SKM-1 (cell line): ENCODE measurements at regions not wholly inside any gene's neighbourhood (a gene's known extent, or its start where the extent isn't known, plus 50 kb on each side); places are given as distances from the start of the nearest gene placed in this dataset.
A peak's percentile ranks its signal among the peaks of the same experiment; 100 is the strongest.
"Not testable (repeated sequence)": the region's sequence is repeated elsewhere in the genome, so short reads cannot be mapped to it uniquely, and the experiment has no call there.

ENCODE experiments used
- DNase-seq: peaks from one replicate; lab custom pipeline; 2025; ENCODE audit not compliant: unreplicated experiment; lab: John Stamatoyannopoulos, UW

DNA sequence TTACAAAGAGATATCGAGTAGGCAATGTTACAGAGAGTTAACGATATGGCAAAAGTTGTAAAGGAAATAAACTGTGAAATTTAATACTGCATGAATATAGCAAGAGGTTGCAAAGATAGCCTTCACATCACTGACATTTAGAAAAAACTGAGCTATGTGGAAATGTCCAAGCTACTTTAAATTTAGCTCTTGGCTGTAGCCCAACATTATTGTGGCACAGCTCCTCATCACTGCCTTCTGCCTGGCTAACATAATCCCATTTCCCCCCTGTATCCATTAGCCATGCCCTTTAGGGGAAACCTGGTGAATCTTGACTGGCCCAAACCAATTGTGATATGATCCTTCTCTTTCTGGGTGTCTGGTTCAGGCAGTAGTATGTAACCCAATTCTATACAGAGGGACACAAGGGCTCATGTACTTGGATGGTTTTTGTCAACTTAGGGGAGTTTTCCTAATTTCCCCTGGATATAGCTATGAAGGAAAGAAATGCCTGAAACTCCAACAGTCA lies 115.4 kb downstream of the PFDN4 start:
- no peak for DNase-seq

- no peak for DNase-seq
Measured at GRCh38 chr20:54324041-54324440, 116.2 kb downstream of the PFDN4 start.

DNA sequence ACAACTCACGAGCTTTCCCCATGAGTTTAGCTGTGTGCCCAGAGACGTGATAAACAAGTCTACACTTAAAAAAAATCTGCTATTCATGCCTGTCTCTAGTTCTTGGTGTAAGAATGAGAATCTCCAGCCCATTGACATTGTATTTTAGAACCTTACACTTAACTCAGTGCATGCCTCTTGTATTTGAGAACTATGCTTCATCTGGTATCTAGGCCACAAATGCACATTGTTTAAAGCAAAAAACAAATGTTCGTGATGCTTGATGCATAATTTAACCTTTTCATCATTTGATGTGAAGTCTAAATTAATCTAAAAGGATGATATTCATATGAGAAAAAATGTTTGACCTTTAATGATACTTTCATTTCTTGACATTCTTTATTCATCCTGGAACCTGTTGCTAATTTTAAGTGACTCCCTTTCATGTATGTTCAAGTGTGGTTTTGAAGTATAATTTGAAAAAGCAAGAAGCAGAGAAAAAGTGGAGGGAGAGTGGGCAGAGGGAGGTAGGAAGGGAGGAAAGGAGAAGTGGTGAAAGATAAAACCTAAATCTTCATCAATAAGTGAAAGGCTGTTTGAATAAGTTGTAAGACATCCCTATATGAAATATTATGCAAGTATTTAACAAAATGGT lies 116.9 kb downstream of the PFDN4 start:
- DNase-seq, result no peak

- DNase-seq, result no peak
Measured at GRCh38 chr20:54335299-54335698, 127.4 kb downstream of the PFDN4 start.

- DNase-seq, result no peak
Measured at GRCh38 chr20:54337144-54337543, 129.3 kb downstream of the PFDN4 start.

- DNase-seq, result no peak
Measured at GRCh38 chr20:54339093-54339492, 131.2 kb downstream of the PFDN4 start.

GRCh38 chr20:54340206-54340605 lies 132.3 kb downstream of the PFDN4 start:
- DNase-seq, result no peak

- no peak for DNase-seq
Measured at GRCh38 chr20:54340667-54341081, 132.8 kb downstream of the PFDN4 start.

DNA sequence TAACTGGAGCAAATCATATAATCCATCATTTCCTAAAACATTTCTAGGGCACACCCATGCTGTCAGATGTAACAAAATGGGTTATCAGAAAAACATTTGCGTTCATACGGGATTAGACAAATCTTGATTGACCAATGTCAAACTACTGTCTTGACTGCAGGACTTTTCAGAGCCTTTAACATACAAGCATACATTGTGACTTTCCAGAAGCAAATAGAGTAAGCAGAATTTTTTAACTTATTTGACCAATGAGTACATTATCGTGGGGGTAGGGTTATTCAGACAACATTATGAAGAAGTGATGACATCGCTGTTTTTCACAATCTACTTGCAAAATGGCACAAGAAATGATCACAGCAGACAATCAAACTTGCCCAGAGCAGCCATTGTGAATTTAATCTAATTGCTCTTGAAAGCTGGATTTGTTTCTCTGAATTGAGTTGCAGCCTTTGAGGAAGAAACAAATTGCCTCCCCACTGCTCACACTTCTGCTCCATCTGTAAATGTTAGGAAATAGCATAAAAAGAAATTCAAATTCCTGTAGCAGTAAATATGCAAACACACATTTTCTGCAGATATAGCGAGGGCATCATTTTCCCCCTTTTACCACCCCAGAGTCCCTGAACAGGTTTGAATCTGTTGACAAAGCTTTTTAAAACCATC lies 133.0 kb upstream of the DOK5 start:
- no peak for DNase-seq

DNA sequence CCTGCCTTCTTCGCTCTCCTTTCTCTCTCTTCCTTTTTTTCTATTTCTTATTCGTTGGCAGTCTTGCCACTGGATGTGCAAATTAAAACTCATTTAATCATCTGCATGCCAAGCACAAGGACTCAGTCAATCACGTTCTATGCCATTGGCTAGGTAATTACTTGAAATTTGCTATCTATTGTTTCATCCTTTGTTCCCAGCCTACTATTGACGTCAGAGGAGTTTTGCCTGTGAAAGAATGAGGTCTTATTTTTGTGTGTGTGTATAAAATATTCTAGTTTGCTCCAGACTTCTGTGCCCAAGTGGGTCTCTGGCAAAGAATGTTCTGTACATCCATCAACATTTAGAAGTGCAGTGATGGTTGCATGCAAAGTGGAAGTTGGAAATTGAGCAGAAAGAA lies 132.3 kb upstream of the DOK5 start:
- no peak for DNase-seq

DNA sequence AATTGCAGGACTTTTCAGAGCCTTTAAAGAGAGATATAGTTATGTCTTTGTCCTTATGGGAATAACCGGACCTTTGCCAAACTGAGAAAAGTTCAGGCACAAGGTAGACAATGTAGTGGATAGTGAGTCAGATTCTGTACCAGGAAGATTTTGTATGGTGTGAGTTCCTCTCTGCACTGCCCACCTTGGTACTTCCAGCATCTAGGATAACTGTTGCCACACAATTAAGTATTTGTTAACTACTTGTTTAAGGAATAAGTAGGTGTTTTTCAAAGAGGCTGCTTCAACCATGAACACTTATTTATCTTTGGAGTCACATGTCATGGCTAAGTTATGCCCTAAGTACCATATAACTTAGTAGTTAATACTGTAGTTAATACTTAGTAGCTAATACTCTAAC lies 131.8 kb upstream of the DOK5 start:
- DNase-seq, result no peak

- no peak for DNase-seq
Measured at GRCh38 chr20:54344832-54345231, 130.6 kb upstream of the DOK5 start.

- DNase-seq, result no peak
Measured at GRCh38 chr20:54345301-54345724, 130.1 kb upstream of the DOK5 start.

- DNase-seq, result no peak
Measured at GRCh38 chr20:54345821-54346220, 129.6 kb upstream of the DOK5 start.

GRCh38 chr20:54346276-54346675 lies 129.1 kb upstream of the DOK5 start:
- DNase-seq, result peak; percentile 35

DNA sequence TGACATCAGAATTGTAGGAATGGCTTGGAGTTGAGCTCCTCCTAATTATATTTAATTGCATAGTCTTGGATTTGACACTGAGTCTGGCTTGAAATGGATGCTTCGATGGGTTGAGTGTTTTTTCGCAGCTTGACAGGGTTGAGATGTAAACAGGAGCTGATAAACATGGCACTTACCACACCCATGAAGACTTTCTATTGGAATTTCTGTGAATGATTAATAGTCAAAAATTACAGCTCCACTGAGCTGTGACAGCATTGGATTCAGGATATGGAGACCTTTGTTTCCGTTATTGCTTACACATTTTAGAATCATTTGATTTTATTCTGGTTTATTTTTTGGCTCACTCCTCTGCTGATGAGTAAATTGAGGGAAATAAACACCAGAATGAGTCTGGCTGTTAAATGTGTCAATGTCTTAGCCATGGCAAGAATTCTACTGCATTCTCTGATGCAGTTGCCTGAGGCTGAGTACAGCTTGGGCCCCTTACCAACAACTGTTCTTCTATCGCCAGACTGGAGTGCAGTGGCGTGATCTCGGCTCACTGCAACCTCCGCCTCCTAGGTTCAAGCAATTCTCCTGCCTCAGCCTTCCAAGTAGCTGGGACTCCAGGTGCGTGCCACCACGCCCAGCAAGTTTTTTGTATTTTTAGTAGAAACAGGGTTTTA lies 128.1 kb upstream of the DOK5 start:
- no peak for DNase-seq

- DNase-seq, result no peak
Measured at GRCh38 chr20:54350415-54350814, 125.0 kb upstream of the DOK5 start.

- no peak for DNase-seq
Measured at GRCh38 chr20:54351371-54352136, 123.8 kb upstream of the DOK5 start.

DNA sequence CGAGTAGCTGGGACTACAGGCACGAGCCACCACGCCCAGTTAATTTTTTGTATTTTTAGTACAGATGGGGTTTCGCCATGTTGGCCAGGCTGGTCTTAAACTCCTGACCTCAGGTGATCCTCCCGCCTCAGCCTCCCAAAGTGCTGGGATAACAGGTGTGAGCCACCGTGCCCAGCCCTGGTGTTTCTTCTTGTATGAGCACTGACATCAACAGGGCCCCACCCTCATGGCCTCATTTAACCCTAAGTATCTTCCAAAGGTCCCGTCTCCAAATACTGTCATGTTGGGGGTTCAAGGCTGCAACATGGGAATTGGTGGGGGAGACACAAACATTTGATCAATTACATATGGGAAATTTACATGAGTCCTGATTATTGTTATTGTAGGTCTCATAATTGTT lies 122.9 kb upstream of the DOK5 start:
- not testable (repeated sequence) for DNase-seq

DNA sequence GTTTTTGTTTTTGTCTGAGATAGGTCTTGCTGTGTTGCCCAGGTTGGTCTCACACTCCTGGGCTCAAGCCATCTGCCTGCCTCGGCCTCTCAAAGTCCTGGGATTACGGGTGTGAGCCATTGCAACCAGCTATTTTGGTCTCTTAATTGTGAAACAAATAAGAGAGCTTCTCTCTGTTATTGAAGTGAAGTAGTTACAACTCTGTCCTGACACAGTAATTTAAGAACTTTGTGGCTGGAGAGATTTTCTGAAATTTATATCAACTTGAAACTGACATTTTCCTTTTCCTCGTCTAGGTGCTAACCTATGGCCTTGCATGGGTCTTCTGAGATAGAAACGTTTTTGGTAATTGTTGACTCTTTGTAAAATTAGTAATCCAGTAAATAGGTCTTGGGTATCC lies 122.1 kb upstream of the DOK5 start:
- DNase-seq, result no peak

GRCh38 chr20:54355631-54356280 lies 119.6 kb upstream of the DOK5 start:
- no peak for DNase-seq
